ENCODE measurements at regions not wholly inside any gene's neighbourhood (a gene's known extent, or its start where the extent isn't known, plus 50 kb on each side); places are given as distances from the start of the nearest gene placed in this dataset.

DNA sequence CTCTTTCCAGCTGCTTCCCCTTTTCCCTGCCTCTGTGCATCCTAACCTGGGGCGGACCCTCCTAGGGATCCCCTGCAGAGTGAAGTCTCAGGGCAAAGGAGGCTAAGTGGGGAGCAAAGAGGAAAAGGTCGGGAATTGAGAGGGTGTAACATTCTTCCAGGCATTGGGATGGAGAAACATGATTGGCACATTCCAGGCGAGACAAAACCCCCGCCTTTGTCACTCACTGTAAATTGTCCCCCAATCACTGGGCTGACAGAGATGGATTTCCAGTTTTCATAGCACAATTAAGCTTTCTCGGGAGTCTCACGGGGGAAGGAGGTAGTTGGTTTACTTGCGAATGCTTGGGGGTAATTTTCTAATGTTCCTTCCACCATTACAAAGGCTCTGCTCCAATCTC lies 74.9 kb downstream of the MIAT start:
- TF ChIP-seq POLR2A (IDR thresholded peaks at IDR 0.05; ENCODE audit: low read depth, low read length) = no peak
- DNase-seq (ENCODE audit: insufficient read length, low spot score) (no peak), FAIRE-seq (no peak)

GRCh38 chr22:26734339-26735018 lies 77.1 kb downstream of the MIAT start:
- no peak for DNase-seq (ENCODE audit: insufficient read length, low spot score)
- TF ChIP-seq POLR2A (IDR thresholded peaks at IDR 0.05; ENCODE audit: low read depth, low read length) = no peak
- no peak for FAIRE-seq

GRCh38 chr22:26735019-26735409 lies 77.6 kb downstream of the MIAT start:
- no peak for FAIRE-seq
- TF ChIP-seq POLR2A (IDR thresholded peaks at IDR 0.05; ENCODE audit: low read depth, low read length) = no peak

DNA sequence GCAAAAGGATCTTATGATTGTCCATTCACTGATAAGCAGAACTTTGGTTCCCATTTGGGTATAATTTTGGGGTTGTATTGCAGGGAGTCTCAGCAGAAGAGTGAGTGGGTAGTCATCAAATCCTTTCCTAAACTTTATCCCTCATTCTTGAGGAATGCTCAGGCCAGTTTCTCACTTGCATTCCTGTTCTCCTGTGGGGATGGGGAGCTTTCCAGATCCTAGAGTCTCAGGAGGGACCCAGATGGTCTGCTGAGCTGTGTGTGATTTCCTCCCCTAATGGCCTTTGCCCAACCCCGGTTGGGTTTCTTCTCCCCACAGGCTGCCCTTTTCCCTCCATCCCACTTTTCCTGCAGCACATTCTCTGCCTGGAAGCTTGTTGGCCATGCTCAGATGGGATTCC lies 79.9 kb downstream of the MIAT start:
- DNase-seq (ENCODE audit: insufficient read length, low spot score) (no peak), FAIRE-seq (no peak)
- TF ChIP-seq POLR2A (IDR thresholded peaks at IDR 0.05; ENCODE audit: low read depth, low read length) = no peak

More at GRCh38 chr22:26735019-26735409, 77.6 kb downstream of the MIAT start:
- DNase-seq (ENCODE audit: insufficient read length, low spot score) = no peak

DNA sequence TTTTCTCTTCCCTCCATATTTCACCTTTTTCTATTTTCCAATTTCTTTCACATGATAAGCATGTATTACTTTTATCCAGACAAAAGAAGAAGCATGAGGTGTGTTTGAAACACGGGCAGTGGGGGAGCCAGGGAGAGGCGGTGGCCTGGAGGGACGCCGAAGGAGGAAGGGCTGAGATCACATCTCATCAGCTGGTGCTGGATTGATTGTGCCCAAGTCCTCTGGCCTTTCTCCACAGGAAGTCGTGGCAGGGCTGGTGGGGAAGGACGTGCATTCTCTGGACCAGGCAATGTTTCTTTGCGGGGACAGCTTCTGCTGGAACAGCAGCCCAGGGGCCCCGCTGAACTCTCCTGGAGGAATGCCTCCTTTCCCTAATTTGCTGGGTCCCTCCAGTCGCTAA lies 82.9 kb downstream of the MIAT start:
- DNase-seq (ENCODE audit: insufficient read length, low spot score) (no peak), FAIRE-seq (no peak)
- no peak for TF ChIP-seq POLR2A (IDR thresholded peaks at IDR 0.05; ENCODE audit: low read depth, low read length)

DNA sequence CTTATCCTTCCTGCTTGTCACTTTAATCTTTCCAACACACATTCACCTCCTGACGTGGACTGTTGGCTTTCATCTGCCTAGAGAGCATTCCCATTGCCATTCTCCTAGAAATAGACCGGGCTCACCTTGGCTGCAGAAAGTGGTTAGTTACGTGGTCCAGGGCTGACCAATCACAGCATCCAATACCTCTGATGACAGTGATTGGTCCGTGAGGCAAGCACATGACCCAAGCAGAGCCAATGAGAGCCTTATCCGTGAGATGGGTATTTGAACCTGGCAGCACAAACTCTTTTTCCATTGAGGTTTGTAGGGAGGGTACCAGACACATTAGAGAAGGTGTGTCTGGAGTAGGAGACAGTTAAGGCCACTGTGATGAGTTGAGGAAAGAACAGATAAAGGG lies 85.8 kb downstream of the MIAT start:
- no peak for FAIRE-seq
- no peak for DNase-seq (ENCODE audit: insufficient read length, low spot score)
- no peak for TF ChIP-seq POLR2A (IDR thresholded peaks at IDR 0.05; ENCODE audit: low read depth, low read length)

- no peak for TF ChIP-seq POLR2A (IDR thresholded peaks at IDR 0.05; ENCODE audit: low read depth, low read length)
- FAIRE-seq = no peak
- no peak for DNase-seq (ENCODE audit: insufficient read length, low spot score)
These were observed 87.8 kb downstream of the MIAT start for GRCh38 chr22:26744892-26745808.

- DNase-seq (ENCODE audit: insufficient read length, low spot score) (no peak), FAIRE-seq (no peak)
- TF ChIP-seq POLR2A (IDR thresholded peaks at IDR 0.05; ENCODE audit: low read depth, low read length) = no peak
These were observed 88.9 kb downstream of the MIAT start for GRCh38 chr22:26746311-26746710.

DNA sequence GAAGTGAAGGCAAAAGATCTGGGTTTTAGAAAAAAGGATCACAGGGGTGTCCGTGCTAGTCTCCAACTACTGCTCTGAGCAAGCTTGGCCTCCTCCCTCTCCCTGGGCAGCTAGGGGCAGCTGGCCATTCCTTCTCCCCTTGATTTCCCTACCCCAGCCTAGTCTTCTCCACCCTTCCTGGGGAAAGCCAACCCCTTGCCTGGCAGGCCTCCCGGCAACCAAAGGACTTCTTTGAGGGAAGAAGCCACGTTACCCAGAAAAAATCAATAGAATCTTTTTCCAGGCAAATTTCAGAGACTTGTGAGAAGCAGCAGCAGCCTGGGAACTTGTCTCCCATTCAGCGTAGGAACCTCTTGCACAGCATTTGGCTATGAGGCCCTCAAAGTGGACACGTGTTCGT lies 91.5 kb downstream of the MIAT start:
- FAIRE-seq (no peak), DNase-seq (ENCODE audit: insufficient read length, low spot score) (no peak)
- no peak for TF ChIP-seq POLR2A (IDR thresholded peaks at IDR 0.05; ENCODE audit: low read depth, low read length)

DNA sequence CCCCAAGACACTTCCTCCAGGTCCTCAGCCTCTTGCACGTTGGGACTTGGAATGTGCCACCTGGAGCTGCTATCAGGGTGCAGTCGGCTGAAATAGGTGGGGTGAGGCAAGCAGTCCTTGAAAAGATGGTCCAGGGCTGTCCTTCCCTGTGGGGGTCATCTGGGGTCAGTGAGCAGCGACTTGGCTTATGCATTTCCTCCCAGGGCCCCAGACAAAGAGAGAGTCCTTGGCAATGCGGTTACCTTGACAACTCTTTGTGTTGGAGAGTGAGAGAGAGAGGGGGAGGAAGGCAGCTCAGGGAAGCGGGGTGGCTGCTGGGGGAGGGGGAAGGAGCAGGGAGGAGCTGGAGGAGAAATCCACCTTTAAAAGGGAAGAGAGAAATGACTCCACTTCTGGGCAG lies 93.8 kb downstream of the MIAT start:
- FAIRE-seq = no peak
- TF ChIP-seq POLR2A (IDR thresholded peaks at IDR 0.05; ENCODE audit: low read depth, low read length) = no peak
- DNase-seq (ENCODE audit: insufficient read length, low spot score) = no peak

- TF ChIP-seq POLR2A (IDR thresholded peaks at IDR 0.05; ENCODE audit: low read depth, low read length) = no peak
- no peak for DNase-seq (ENCODE audit: insufficient read length, low spot score)
- FAIRE-seq = no peak
These were observed 95.9 kb downstream of the MIAT start for GRCh38 chr22:26753125-26753862.

GRCh38 chr22:26756675-26757293 lies 99.4 kb downstream of the MIAT start:
- FAIRE-seq = no peak

GRCh38 chr22:26757496-26757895 lies 100.1 kb downstream of the MIAT start:
- no peak for TF ChIP-seq POLR2A (IDR thresholded peaks at IDR 0.05; ENCODE audit: low read depth, low read length)
- no peak for FAIRE-seq
- DNase-seq (ENCODE audit: insufficient read length, low spot score) = no peak

More at GRCh38 chr22:26756675-26757293, 99.4 kb downstream of the MIAT start:
- TF ChIP-seq POLR2A (IDR thresholded peaks at IDR 0.05; ENCODE audit: low read depth, low read length) = no peak
- DNase-seq (ENCODE audit: insufficient read length, low spot score) = peak; percentile 50
